ENCODE measurements at regions not wholly inside any gene's neighbourhood (a gene's known extent, or its start where the extent isn't known, plus 50 kb on each side); places are given as distances from the start of the nearest gene placed in this dataset.

- TF ChIP-seq POLR2A (IDR thresholded peaks at IDR 0.05), result no peak
- TF ChIP-seq CTCF (IDR thresholded peaks at IDR 0.05), result no peak
These were observed 475.3 kb upstream of the TRPC7 start for GRCh38 chr5:136840601-136841000.

All from lower leg skin (tissue), 3 donors.